H1 (cell line): ENCODE measurements at regions not wholly inside any gene's neighbourhood (a gene's known extent, or its start where the extent isn't known, plus 50 kb on each side); places are given as distances from the start of the nearest gene placed in this dataset.

Experiments
- CTCF ChIA-PET: fragments of 300-600 bp; sonication (Branson Sonifier 250); formaldehyde crosslinking; loops from one replicate; lab custom pipeline; 2021; ENCODE audit not compliant: partially characterized antibody; lab: Charles Lee
- POLR2A ChIA-PET: fragments of 300-600 bp; sonication (Branson Sonifier 250); formaldehyde crosslinking; loops from one replicate; lab custom pipeline; 2021; ENCODE audit warnings: inconsistent platforms; ENCODE audit not compliant: partially characterized antibody; lab: Charles Lee
- DNase-seq, 2 experiments: peaks; one replicate each; pipeline versions ENCODE4 v3.0.0 to v3.0.0-alpha.2; 2010 to 2022; ENCODE audit warnings: low spot score in 2 of 2, low read depth in 1 of 2, mixed read lengths in 1 of 2
- FAIRE-seq: peaks from 2 replicates; lab custom pipeline; 2011; peaks lifted over from hg19 to GRCh38; lab: Jason Lieb, UNC
- H2AFZ ChIP-seq: 2 replicates; pipeline ENCODE4 v1.8.1; 2012; ENCODE audit warnings: low read length, inconsistent platforms
- H2AK5ac ChIP-seq: 2 replicates; pipeline ENCODE4 v1.6.1; 2013; ENCODE audit warnings: low read depth, low read length
- H2BK120ac ChIP-seq: replicated peaks from 2 replicates; pipeline ENCODE3; 2013; ENCODE audit warnings: low read depth, low read length, inconsistent platforms
- H2BK12ac ChIP-seq: 2 replicates; pipeline ENCODE4 v1.6.1; 2013; ENCODE audit warnings: low read depth, low read length
- H2BK15ac ChIP-seq: 2 replicates; pipeline ENCODE4 v1.6.1; 2013; ENCODE audit warnings: low read length
- H2BK20ac ChIP-seq: 2 replicates; pipeline ENCODE4 v1.6.1; 2013; ENCODE audit warnings: low read length
- H2BK5ac ChIP-seq: 2 replicates; pipeline ENCODE4 v1.6.1; 2013; ENCODE audit warnings: low read depth, low read length
- H3K14ac ChIP-seq: 2 replicates; pipeline ENCODE4 v1.6.1; 2013; ENCODE audit warnings: inconsistent platforms; ENCODE audit not compliant: insufficient read length
- H3K18ac ChIP-seq: 2 replicates; pipeline ENCODE4 v1.6.1; 2013; ENCODE audit warnings: low read length; ENCODE audit errors: extremely low read depth
- H3K23ac ChIP-seq: 2 replicates; pipeline ENCODE4 v1.6.1; 2013; ENCODE audit warnings: inconsistent platforms; ENCODE audit not compliant: insufficient read length
- H3K23me2 ChIP-seq: 2 replicates; pipeline ENCODE4 v1.6.1; 2013; ENCODE audit warnings: low read depth, low read length
- H3K27ac ChIP-seq: 2 replicates; pipeline ENCODE4 v1.6.1; 2011; ENCODE audit warnings: low read depth, low read length, inconsistent platforms
- H3K27me3 ChIP-seq, 4 experiments: replicated peaks in 1 of 4; 1 replicate in 1 of 4; 2 replicates in 3 of 4; pipeline versions ENCODE4 v1.6.1 to v1.8.1; 2011 to 2013; ENCODE audit warnings: low read length in 3 of 4, mild to moderate bottlenecking in 3 of 4, inconsistent platforms in 2 of 4, mixed read lengths in 2 of 4, moderate library complexity in 1 of 4; ENCODE audit not compliant: control insufficient read depth in 3 of 4, insufficient read depth in 3 of 4; ENCODE audit errors: extremely low read depth in 1 of 4
- H3K36me3 ChIP-seq, 4 experiments: 2 replicates each; pipeline versions ENCODE4 v1.6.1 to v1.8.1; 2011 to 2013; ENCODE audit warnings: mild to moderate bottlenecking in 4 of 4, low read length in 3 of 4, moderate library complexity in 2 of 4, control low read depth in 1 of 4, inconsistent platforms in 1 of 4; ENCODE audit not compliant: insufficient read depth in 4 of 4, control insufficient read depth in 2 of 4
- H3K4ac ChIP-seq: replicated peaks from 2 replicates; pipeline ENCODE3; 2013; ENCODE audit warnings: low read length, low read depth, mixed read lengths, inconsistent platforms; ENCODE audit not compliant: insufficient read length
- H3K4me1 ChIP-seq, 4 experiments: replicated peaks in 1 of 4; 1 replicate in 1 of 4; 2 replicates in 3 of 4; pipeline versions ENCODE4 v1.6.1 to v1.8.1; 2011 to 2013; ENCODE audit warnings: low read length in 3 of 4, inconsistent platforms in 2 of 4, mixed read lengths in 1 of 4; ENCODE audit not compliant: insufficient read depth in 4 of 4, control insufficient read depth in 3 of 4
- H3K4me2 ChIP-seq, 2 experiments: 2 replicates each; pipeline versions ENCODE4 v1.6.1 to v1.8.1; 2011 to 2013; ENCODE audit warnings: low read depth in 2 of 2, low read length in 2 of 2, control low read depth in 1 of 2, inconsistent platforms in 1 of 2, mild to moderate bottlenecking in 1 of 2; ENCODE audit not compliant: insufficient read depth in 1 of 2
- H3K4me3 ChIP-seq, 4 experiments: fragments of 200-600, 300-600 bp in 1 of 4; sonication (generic), shearing (Covaris generic), sonication (Bioruptor Twin) in 1 of 4; 2 replicates each; pipeline versions ENCODE4 v1.5.1 to v1.8.1; 2011 to 2016; ENCODE audit warnings: low read length in 4 of 4, low read depth in 3 of 4, control low read depth in 2 of 4, inconsistent platforms in 2 of 4, mild to moderate bottlenecking in 2 of 4, mixed read lengths in 1 of 4, moderate library complexity in 1 of 4; ENCODE audit not compliant: insufficient read depth in 2 of 4; ENCODE audit errors: extremely low read depth in 1 of 4
- H3K56ac ChIP-seq: replicated peaks from 2 replicates; pipeline ENCODE3; 2013; ENCODE audit warnings: low read depth, mild to moderate bottlenecking, mixed read lengths, low read length, inconsistent platforms; ENCODE audit not compliant: insufficient read length
- H3K79me1 ChIP-seq: 2 replicates; pipeline ENCODE4 v1.6.1; 2013; ENCODE audit warnings: low read depth, low read length, control low read depth
- H3K79me2 ChIP-seq, 2 experiments: 2 replicates each; pipeline versions ENCODE4 v1.6.1 to v1.8.1; 2012 to 2013; ENCODE audit warnings: low read length in 2 of 2, mild to moderate bottlenecking in 2 of 2, inconsistent platforms in 1 of 2; ENCODE audit not compliant: insufficient read depth in 2 of 2, control insufficient read depth in 1 of 2
- H3K9ac ChIP-seq, 4 experiments: replicated peaks in 1 of 4; 1 replicate in 1 of 4; 2 replicates in 3 of 4; pipeline versions ENCODE4 v1.6.1 to v1.8.1; 2011 to 2013; ENCODE audit warnings: low read depth in 3 of 4, low read length in 3 of 4, control low read depth in 2 of 4, mild to moderate bottlenecking in 2 of 4, moderate library complexity in 2 of 4, inconsistent platforms in 1 of 4; ENCODE audit errors: extremely low read depth in 1 of 4
- H3K9me3 ChIP-seq, 2 experiments: 2 replicates each; pipeline versions ENCODE4 v1.6.1 to v1.8.1; 2012 to 2013; ENCODE audit warnings: mild to moderate bottlenecking in 2 of 2, moderate library complexity in 2 of 2, control low read depth in 1 of 2, inconsistent platforms in 1 of 2, low read depth in 1 of 2, low read length in 1 of 2, mixed read lengths in 1 of 2; ENCODE audit not compliant: insufficient read depth in 2 of 2
- H4K20me1 ChIP-seq, 2 experiments: replicated peaks in 1 of 2; 2 replicates each; pipeline versions ENCODE3 to v1.8.1; 2011 to 2013; ENCODE audit warnings: inconsistent platforms in 2 of 2, low read length in 2 of 2, mild to moderate bottlenecking in 1 of 2; ENCODE audit not compliant: insufficient read depth in 2 of 2, control insufficient read depth in 1 of 2
- H4K5ac ChIP-seq: 2 replicates; pipeline ENCODE4 v1.6.1; 2013; ENCODE audit warnings: low read length, low read depth, mixed read lengths, inconsistent platforms; ENCODE audit not compliant: insufficient read length
- H4K8ac ChIP-seq: 2 replicates; pipeline ENCODE4 v1.8.0; 2013; ENCODE audit warnings: mild to moderate bottlenecking, moderate library complexity, low read length, inconsistent platforms; ENCODE audit not compliant: insufficient read depth; ENCODE audit errors: extremely low read depth
- H4K91ac ChIP-seq: replicated peaks from 2 replicates; pipeline ENCODE3; 2013; ENCODE audit warnings: low read length, mixed read lengths, inconsistent platforms; ENCODE audit not compliant: insufficient read length
- EGR1 ChIP-seq: IDR thresholded peaks from 2 replicates; pipeline ENCODE4 v1.6.1; 2011; ENCODE audit warnings: low read depth, low read length, borderline replicate concordance
- KDM1A ChIP-seq: fragments of 200-600, 300-600 bp; sonication (generic); IDR thresholded peaks from 2 replicates; pipeline ENCODE4 v1.7.1; 2016; ENCODE audit warnings: mild to moderate bottlenecking, low read length, borderline replicate concordance
- POLR2AphosphoS5 ChIP-seq: IDR thresholded peaks from 2 replicates; pipeline ENCODE4 v1.6.1; 2011; ENCODE audit warnings: low read depth, low read length
- RXRA ChIP-seq: IDR thresholded peaks from 2 replicates; pipeline ENCODE4 v1.6.1; 2011; ENCODE audit warnings: low read depth, mild to moderate bottlenecking, low read length, moderate library complexity; ENCODE audit not compliant: insufficient read depth
- WGBS, 2 experiments: shearing (Covaris generic) in 1 of 2; methylation state at CpG; one replicate each; pipeline versions ENCODE4 v1.1.6 to v1.1.7; 2013 to 2015; ENCODE audit warnings: low lambda C conversion rate in 2 of 2, mixed read lengths in 2 of 2, inconsistent platforms in 1 of 2, low coverage in 1 of 2, missing lambda C conversion rate in 1 of 2; ENCODE audit not compliant: insufficient replicate concordance in 2 of 2, insufficient coverage in 1 of 2, insufficient read length in 1 of 2; ENCODE audit errors: extremely low coverage in 1 of 2, missing lambda C conversion rate in 1 of 2; 5-methylcytosine and 5-hydroxymethylcytosine counted together

GRCh38 chr16:22691335-22691734 lies 122.6 kb upstream of the HS3ST2 start:
- CTCF ChIA-PET, result interaction anchor here (1.3 to 1.6 kb wide), 3 partner anchors 21 to 121 kb away, joined by 3 to 4 read pairs (median 4); no protein-coding TSS in a partner anchor
- no peak overlapping the region for H2BK15ac ChIP-seq
- H3K18ac ChIP-seq, result no peak overlapping the region
- H3K27ac ChIP-seq, result no peak overlapping the region
- no peak overlapping the region for H4K8ac ChIP-seq
- H2BK12ac ChIP-seq, result no peak overlapping the region
- no peaks in the 10 kb centered on the region for H3K79me1 ChIP-seq
- H3K4me2 ChIP-seq, result no peak overlapping the region
- FAIRE-seq (no peak), DNase-seq (no peak)
- H4K91ac ChIP-seq, result no peak overlapping the region
- H3K9me3 ChIP-seq, result peaks cover 6 to 10% of the 10 kb centered on the region in 2 experiments; a peak in 3 of 4 replicates
- H3K23me2 ChIP-seq, result no peaks in the 10 kb centered on the region
- TF ChIP-seq POLR2AphosphoS5 (no peak), KDM1A (no peak), EGR1 (no peak), RXRA (no peak)
- no peak overlapping the region for H3K56ac ChIP-seq
- no peaks in the 10 kb centered on the region for H3K36me3 ChIP-seq
- H2AK5ac ChIP-seq, result no peak overlapping the region
- no peak overlapping the region for H3K4ac ChIP-seq
- H3K9ac ChIP-seq, result no peak overlapping the region
- H3K27me3 ChIP-seq, result no peaks in the 10 kb centered on the region
- H2BK120ac ChIP-seq, result no peak overlapping the region
- H2BK20ac ChIP-seq, result no peak overlapping the region
- no peak overlapping the region for H2AFZ ChIP-seq
- H4K20me1 ChIP-seq, result no peaks in the 10 kb centered on the region
- no peaks in the 10 kb centered on the region for H3K79me2 ChIP-seq
- POLR2A ChIA-PET, result no interaction called here
- no peak overlapping the region for H3K23ac ChIP-seq
- H3K4me3 ChIP-seq, result no peak overlapping the region
- 83% methylated on average over 3 of the region's 3 CpGs; no CpG with 5 or more reads in 1 of the 2 experiments for WGBS, 2 experiments
- no peak overlapping the region for H2BK5ac ChIP-seq
- H3K14ac ChIP-seq, result no peak overlapping the region
- no peak overlapping the region for H4K5ac ChIP-seq
- no peaks in the 10 kb centered on the region for H3K4me1 ChIP-seq
